K562 (cell line): ENCODE measurements at regions not wholly inside any gene's neighbourhood (a gene's known extent, or its start where the extent isn't known, plus 50 kb on each side); places are given as distances from the start of the nearest gene placed in this dataset.

Experiments used
- ATAC-seq: fragments of 200-7000 bp; cut with Tn5 transposase; 3 replicates; pipeline ENCODE4 v1.9.1; 2020; ENCODE audit warnings: moderate library complexity
- BruUV-seq: library from RNA; stranded (reverse); fragments of 400-500 nt; replicated peaks from 2 replicates; lab custom pipeline; 2021; lab: Mats Ljungman, UMichigan
- CTCF ChIA-PET: fragments of 300-600 bp; formaldehyde crosslinking; extraction: SDS; loops from one replicate; lab custom pipeline; 2021; ENCODE audit warnings: low intra/inter-chr PET ratio; lab: Yijun Ruan, JAX
- POLR2A ChIA-PET: fragments of 300-600, 350-650 bp; sonication (Branson Sonifier 250); formaldehyde crosslinking; extraction: SDS; loops from one replicate; lab custom pipeline; 2021; ENCODE audit warnings: antibody characterized with exemption, inconsistent platforms; lab: Yijun Ruan, JAX
- DNase-seq, 4 experiments: peaks; one replicate each; pipeline versions ENCODE4 v3.0.0 to v3.0.0-alpha.2; 2011 to 2018; ENCODE audit warnings: low spot score in 3 of 4, mixed read lengths in 3 of 4; ENCODE audit errors: extremely low read depth in 1 of 4
- FAIRE-seq: peaks from 2 replicates; lab custom pipeline; 2011; peaks lifted over from hg19 to GRCh38; lab: Jason Lieb, UNC
- H2AFZ ChIP-seq: 2 replicates; pipeline ENCODE4 v1.6.0; 2011; ENCODE audit warnings: low read depth, low read length, control low read depth, inconsistent platforms
- H3K27ac ChIP-seq: fragments of 200-600 bp; 3 replicates; pipeline ENCODE4 v1.8.0; 2011; ENCODE audit warnings: low read depth, mild to moderate bottlenecking, control low read depth, inconsistent platforms, low read length, moderate library complexity, mixed read lengths; ENCODE audit errors: extremely low read depth
- H3K27me3 ChIP-seq, 2 experiments: fragments of 300-600 bp in 1 of 2; 2 replicates in 1 of 2; 3 replicates in 1 of 2; pipeline versions ENCODE4 v1.6.0 to v1.8.0; 2011; ENCODE audit warnings: inconsistent platforms in 2 of 2, low read length in 2 of 2, mild to moderate bottlenecking in 1 of 2, mixed read lengths in 1 of 2, moderate library complexity in 1 of 2; ENCODE audit not compliant: control insufficient read depth in 2 of 2, insufficient read depth in 2 of 2
- H3K36me3 ChIP-seq: fragments of 300-600 bp; 3 replicates; pipeline ENCODE4 v1.8.0; 2011; ENCODE audit warnings: mild to moderate bottlenecking, low read length, inconsistent platforms; ENCODE audit not compliant: control insufficient read depth, insufficient read depth
- H3K4me1 ChIP-seq, 2 experiments: fragments of 200-600 bp in 1 of 2; replicated peaks in 1 of 2; 2 replicates in 1 of 2; 3 replicates in 1 of 2; pipeline versions ENCODE4 v1.5.1 to v1.8.0; 2011; ENCODE audit warnings: inconsistent platforms in 2 of 2, low read length in 2 of 2, mild to moderate bottlenecking in 1 of 2, mixed read lengths in 1 of 2, moderate library complexity in 1 of 2; ENCODE audit not compliant: control insufficient read depth in 2 of 2, insufficient read depth in 2 of 2
- H3K4me2 ChIP-seq: 2 replicates; pipeline ENCODE4 v1.6.1; 2011; ENCODE audit warnings: low read length, control low read depth, inconsistent platforms, mixed read lengths; ENCODE audit not compliant: insufficient read depth
- H3K4me3 ChIP-seq: fragments of 200-600 bp; sonication (generic), shearing (Covaris generic); 2 replicates; pipeline ENCODE4 v1.5.1; 2016; ENCODE audit warnings: control low read depth, inconsistent platforms
- H3K79me2 ChIP-seq: fragments of 200-600 bp; 3 replicates; pipeline ENCODE4 v1.8.0; 2011; ENCODE audit warnings: low read length, inconsistent platforms; ENCODE audit not compliant: control insufficient read depth, insufficient read depth
- H3K9ac ChIP-seq, 2 experiments: 2 replicates each; pipeline versions ENCODE4 v1.6.0 to v1.6.1; 2011; ENCODE audit warnings: low read depth in 2 of 2, low read length in 2 of 2, control low read depth in 1 of 2, inconsistent platforms in 1 of 2, mild to moderate bottlenecking in 1 of 2, mixed read lengths in 1 of 2; ENCODE audit not compliant: insufficient read depth in 1 of 2
- H3K9me1 ChIP-seq: one replicate; pipeline ENCODE4 v1.6.0; 2011; ENCODE audit warnings: inconsistent platforms, mild to moderate bottlenecking, low read length, moderate library complexity; ENCODE audit not compliant: control insufficient read depth, insufficient read depth
- H3K9me3 ChIP-seq: replicated peaks from 2 replicates; pipeline ENCODE4 v1.5.1; 2011; ENCODE audit warnings: low read depth, low read length, inconsistent platforms; ENCODE audit not compliant: control insufficient read depth, insufficient read depth
- H4K20me1 ChIP-seq: replicated peaks from 2 replicates; pipeline ENCODE4 v1.6.1; 2011; ENCODE audit warnings: low read length, inconsistent platforms, mixed read lengths; ENCODE audit not compliant: control insufficient read depth, insufficient read depth
- ATF4 ChIP-seq: fragments of 450-650 bp; formaldehyde crosslinking; IDR thresholded peaks from 2 replicates; pipeline ENCODE4 v1.4.0; 2022; ENCODE audit warnings: mild to moderate bottlenecking, moderate library complexity
- CEBPG ChIP-seq, 3 experiments: fragments of 200-800 bp in 1 of 3; sonication (Bioruptor generic) in 1 of 3; sonication (generic) in 1 of 3; formaldehyde crosslinking in 1 of 3; IDR thresholded peaks in 2 of 3; conservative IDR thresholded peaks in 1 of 3; 2 replicates each; pipeline versions ENCODE4 v1.6.1 to v1.8.0; 2016 to 2022; ENCODE audit warnings: missing compliant biosample characterization in 2 of 3, missing genetic modification characterization in 2 of 3, mild to moderate bottlenecking in 1 of 3, missing genetic modification reagents in 1 of 3
- E4F1 ChIP-seq: fragments of 250-450 bp; sonication (Bioruptor Pico); IDR thresholded peaks from 2 replicates; pipeline ENCODE4 v1.5.0; 2021; ENCODE audit warnings: mild to moderate bottlenecking, borderline replicate concordance
- GTF2E2 ChIP-seq: fragments of 200-800 bp; sonication (Bioruptor generic); IDR thresholded peaks from 2 replicates; pipeline ENCODE4 v1.6.1; 2016; ENCODE audit warnings: missing genetic modification characterization, missing compliant biosample characterization
- HDAC6 ChIP-seq: IDR thresholded peaks from 2 replicates; pipeline ENCODE4 v1.6.1; 2012; ENCODE audit warnings: low read depth, mild to moderate bottlenecking, control low read depth, inconsistent platforms, low read length, moderate library complexity
- LARP7 ChIP-seq: fragments of 450-650 bp; IDR thresholded peaks from 2 replicates; pipeline ENCODE4 v1.6.1; 2016
- LEF1 ChIP-seq: fragments of 450-650 bp; IDR thresholded peaks from 2 replicates; pipeline ENCODE4 v1.6.1; 2016; ENCODE audit warnings: mild to moderate bottlenecking
- MAZ ChIP-seq, 2 experiments: fragments of 450-650 bp in 1 of 2; sonication (generic) in 1 of 2; formaldehyde crosslinking; IDR thresholded peaks in 1 of 2; conservative IDR thresholded peaks in 1 of 2; 2 replicates each; pipeline versions ENCODE4 v1.4.0 to v1.5.0; 2020; ENCODE audit warnings: mild to moderate bottlenecking in 1 of 2, missing genetic modification reagents in 1 of 2
- MCM5 ChIP-seq: fragments of 450-650 bp; IDR thresholded peaks from 2 replicates; pipeline ENCODE4 v1.6.1; 2016; ENCODE audit warnings: low read depth
- MLLT1 ChIP-seq, 2 experiments: fragments of 450-650 bp; IDR thresholded peaks; 2 replicates each; pipeline ENCODE4 v1.6.1; 2016
- MLX ChIP-seq, 2 experiments: fragments of 450-650 bp in 1 of 2; sonication (generic) in 1 of 2; formaldehyde crosslinking; conservative IDR thresholded peaks; 2 replicates each; pipeline versions ENCODE4 v1.4.0 to v1.8.1; 2020 to 2022; ENCODE audit warnings: mild to moderate bottlenecking in 1 of 2, missing genetic modification reagents in 1 of 2
- MYNN ChIP-seq, 2 experiments: sonication (generic); formaldehyde crosslinking in 1 of 2; IDR thresholded peaks; 2 replicates each; pipeline versions ENCODE4 v1.5.0 to v1.6.1; 2016 to 2020; ENCODE audit warnings: antibody characterized with exemption in 1 of 2, missing genetic modification reagents in 1 of 2
- RBM15 ChIP-seq: fragments of 200-400 bp; formaldehyde crosslinking; IDR thresholded peaks from 2 replicates; pipeline ENCODE4 v1.6.1; 2018; ENCODE audit warnings: mild to moderate bottlenecking, low read length, moderate library complexity; ENCODE audit not compliant: insufficient read depth
- ZNF174 ChIP-seq: fragments of 250-450 bp; sonication (Bioruptor Pico); IDR thresholded peaks from 2 replicates; pipeline ENCODE4 v1.4.0; 2020; ENCODE audit warnings: mild to moderate bottlenecking
- ZNF316 ChIP-seq: fragments of 450-650 bp; IDR thresholded peaks from 2 replicates; pipeline ENCODE4 v1.6.1; 2016
- ZNF583 ChIP-seq: fragments of 250-450 bp; sonication (Bioruptor Pico); IDR thresholded peaks from 2 replicates; pipeline ENCODE4 v1.4.0; 2020
- WGBS: fragments of 100-300 bp; shearing (Covaris generic); methylation state at CpG from one replicate; pipeline ENCODE4 v1.1.6; 2016; ENCODE audit warnings: low coverage, mixed read lengths; ENCODE audit not compliant: insufficient coverage; ENCODE audit errors: missing lambda C conversion rate; 5-methylcytosine and 5-hydroxymethylcytosine counted together
- in situ Hi-C: fragments of 300-500 bp; cut with MboI; formaldehyde crosslinking; loops from 4 replicates; pipeline ENCODE4 v1.15.0; 2018; ENCODE audit warnings: inconsistent platforms, mixed read lengths
- intact Hi-C: fragments of 100-400 bp; cut with micrococcal nuclease; formaldehyde crosslinking; loops from 2 replicates; pipeline ENCODE4 v1.14.2; 2022

GRCh38 chr2:780581-780980, 103.4 kb upstream of the TMEM18 start (continued):
- no peak for TF ChIP-seq MLX (CRISPR knock-in tag; conservative IDR thresholded peaks at IDR 0.05)
- no peak for TF ChIP-seq ZNF316
- TF ChIP-seq MLLT1 (IDR thresholded peaks at IDR 0.05): no peak
- TF ChIP-seq MAZ (CRISPR knock-in tag; conservative IDR thresholded peaks at IDR 0.05 in 1 of 2, IDR thresholded peaks at IDR 0.05 in 1 of 2): no peak
- no peak for TF ChIP-seq GTF2E2 (tag)
- TF ChIP-seq RBM15: no peak
- no peak for TF ChIP-seq ZNF583 (CRISPR knock-in tag)

- in situ Hi-C loops: no loop called here
- ChIA-PET CTCF (no interaction called here), POLR2A (interaction anchor here (1.0 kb wide), 1 partner anchor 13 kb away, joined by 3 read pairs; no protein-coding TSS in a partner anchor)
- Histone ChIP-seq H3K27me3 (peaks cover 24 to 54% of the 10 kb centered on the region in 2 experiments), H3K4me3 (no peak overlapping the region), H3K9me3 (no peaks in the 10 kb centered on the region), H3K9me1 (no peaks in the 10 kb centered on the region), H3K79me2 (no peaks in the 10 kb centered on the region), H3K36me3 (no peaks in the 10 kb centered on the region), H3K4me2 (no peak overlapping the region), H4K20me1 (no peaks in the 10 kb centered on the region; the same call in 1 of the 2 replicates), H3K9ac (no peak overlapping the region), H3K4me1 (no peaks in the 10 kb centered on the region), H2AFZ (no peak overlapping the region), H3K27ac (no peak overlapping the region)
- BruUV-seq: no TSS peak
- ATAC-seq (no peak), DNase-seq (no peak), FAIRE-seq (no peak)
- WGBS: 0% methylated on average over 9 of the region's 9 CpGs
- intact Hi-C loops: no loop called here
- TF ChIP-seq MCM5 (no peak), ZNF174 (CRISPR knock-in tag) (no peak), LEF1 (no peak), MYNN (IDR thresholded peaks at IDR 0.05) (no peak), MYNN (CRISPR knock-in tag; IDR thresholded peaks at IDR 0.05) (no peak), HDAC6 (no peak), E4F1 (CRISPR knock-in tag) (no peak), LARP7 (no peak), CEBPG (CRISPR knock-in tag; IDR thresholded peaks at IDR 0.05) (no peak), CEBPG (tag; conservative IDR thresholded peaks at IDR 0.05 in 1 of 2, IDR thresholded peaks at IDR 0.05 in 1 of 2) (no peak), ATF4 (no peak)
These were observed 102.8 kb upstream of the TMEM18 start for GRCh38 chr2:780002-780401.
